ENCODE measurements at regions not wholly inside any gene's neighbourhood (a gene's known extent, or its start where the extent isn't known, plus 50 kb on each side); places are given as distances from the start of the nearest gene placed in this dataset.

DNA sequence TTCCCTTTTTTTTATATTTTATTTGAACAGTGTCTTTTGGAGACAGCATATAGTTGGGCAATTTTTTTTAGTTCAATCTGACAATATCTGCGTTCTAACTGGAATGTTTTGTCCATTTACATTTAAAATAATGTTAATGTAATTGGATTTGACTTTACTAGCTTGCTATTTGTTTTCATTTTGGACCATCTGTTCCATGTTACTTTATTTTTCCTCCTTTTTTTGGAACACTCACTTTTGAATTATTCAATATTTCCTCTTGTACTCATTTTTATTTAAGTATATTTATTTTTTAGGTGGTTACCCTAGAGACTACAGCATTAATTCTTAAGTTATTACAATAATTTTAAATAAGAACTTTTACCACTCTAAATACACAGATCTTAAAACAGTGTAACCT, 62.8 kb upstream of the C1orf87 start:
- WGBS, result 83% methylated on average over 1 of the region's 1 CpG
- ATAC-seq, result no peak
- Histone ChIP-seq H3K27me3 (ENCODE audit: control insufficient read depth, insufficient read depth) (peaks cover 3% of the 10 kb centered on the region), H3K4me3 (ENCODE audit: low read length) (no peak overlapping the region), H3K9me3 (ENCODE audit: control insufficient read depth, low read length) (no peaks in the 10 kb centered on the region), H3K4me1 (ENCODE audit: control insufficient read depth, insufficient read depth, low read length) (no peaks in the 10 kb centered on the region), H3K27ac (ENCODE audit: low read length) (no peak overlapping the region)
- intact Hi-C loops (cut with DNase I), result no loop called here
- no peak for DNase-seq

DNA sequence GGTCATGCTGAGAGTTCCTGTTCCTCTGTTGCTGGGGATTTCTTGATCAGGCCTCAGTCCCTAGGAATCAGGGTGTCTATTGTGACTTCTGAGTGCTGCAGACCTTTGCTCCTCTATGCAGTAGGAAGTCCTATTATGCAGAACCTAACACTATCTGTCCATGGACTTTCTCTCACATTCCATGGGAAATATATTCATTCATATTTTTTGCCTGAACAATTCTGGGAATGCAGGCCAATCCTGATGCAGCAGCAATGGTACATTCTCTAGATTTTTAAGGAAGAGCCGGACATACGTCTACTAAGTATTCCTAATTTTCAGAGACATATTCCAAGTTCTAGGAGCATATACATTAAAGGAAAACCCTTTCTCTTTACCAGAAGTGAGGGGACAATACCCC, 61.1 kb upstream of the C1orf87 start:
- intact Hi-C loops (cut with DNase I), result no loop called here
- no peak for DNase-seq
- 87% methylated on average over 2 of the region's 2 CpGs for WGBS

DNA sequence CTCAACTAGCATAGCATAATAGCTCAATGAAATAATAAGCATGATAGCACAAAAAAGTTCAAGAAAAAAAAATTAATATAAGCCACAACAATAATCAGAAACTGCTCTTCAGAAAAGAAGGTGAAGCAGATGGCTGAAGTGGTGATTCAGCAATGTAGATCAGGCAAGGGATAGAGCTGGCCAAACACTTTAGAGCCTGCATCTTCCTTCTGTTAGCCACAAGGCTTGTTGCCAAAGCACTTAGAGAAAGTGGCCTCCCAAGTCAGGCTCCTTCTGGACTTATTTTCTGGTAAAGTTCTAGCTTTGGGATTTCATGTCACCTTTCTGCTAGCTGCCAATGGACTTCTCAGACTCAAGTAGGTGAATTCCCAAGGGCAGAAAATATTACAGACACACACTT, 60.3 kb upstream of the C1orf87 start:
- Histone ChIP-seq H3K4me1 (ENCODE audit: control insufficient read depth, insufficient read depth, low read length) (no peaks in the 10 kb centered on the region), H3K27me3 (ENCODE audit: control insufficient read depth, insufficient read depth) (peaks cover 3% of the 10 kb centered on the region), H3K9me3 (ENCODE audit: control insufficient read depth, low read length) (no peaks in the 10 kb centered on the region), H3K4me3 (ENCODE audit: low read length) (no peak overlapping the region), H3K27ac (ENCODE audit: low read length) (no peak overlapping the region)
- intact Hi-C loops (cut with DNase I), result no loop called here
- DNase-seq, result no peak
- no peak for ATAC-seq

More for the DNA sequence above, 61.1 kb upstream of the C1orf87 start:
- Histone ChIP-seq H3K27ac (ENCODE audit: low read length) (no peak overlapping the region), H3K9me3 (ENCODE audit: control insufficient read depth, low read length) (no peaks in the 10 kb centered on the region), H3K27me3 (ENCODE audit: control insufficient read depth, insufficient read depth) (peaks cover 3% of the 10 kb centered on the region), H3K4me1 (ENCODE audit: control insufficient read depth, insufficient read depth, low read length) (no peaks in the 10 kb centered on the region), H3K4me3 (ENCODE audit: low read length) (no peak overlapping the region)
- ATAC-seq, result no peak

DNA sequence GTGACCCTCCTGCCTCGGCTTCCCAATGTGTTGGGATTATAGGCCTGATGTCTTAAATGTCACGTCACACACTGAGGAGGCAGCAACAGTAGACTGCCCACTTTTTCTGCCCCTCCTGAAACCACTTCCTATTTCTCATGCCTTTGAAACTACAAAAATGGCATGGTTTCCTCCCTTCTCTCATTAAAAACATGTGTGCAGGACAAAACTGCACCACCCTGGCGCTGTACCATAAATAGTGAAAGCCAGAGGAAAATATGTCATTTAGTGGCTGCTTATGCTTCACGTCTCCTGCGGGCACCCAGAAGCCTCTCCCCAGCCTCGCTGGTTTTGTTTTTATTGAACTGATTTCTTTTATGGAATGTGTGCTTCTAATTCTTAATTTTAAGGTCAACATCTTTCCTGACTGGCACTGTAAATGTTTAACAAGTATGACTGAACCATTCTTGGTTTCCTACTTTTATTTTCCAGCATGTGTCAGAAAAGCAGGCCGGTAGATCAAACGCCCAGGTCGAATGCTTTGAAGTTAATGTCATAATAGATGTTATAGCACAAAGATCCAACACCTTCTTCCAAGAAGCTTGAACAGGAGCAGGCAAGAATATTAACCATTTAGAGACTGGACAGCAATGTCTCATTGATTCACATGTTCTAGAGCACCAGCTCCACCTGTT, 59.6 kb upstream of the C1orf87 start:
- no peaks in the 10 kb centered on the region for H3K9me3 ChIP-seq (ENCODE audit: control insufficient read depth, low read length)
- DNase-seq (no peak), ATAC-seq (no peak)
- H3K4me1 ChIP-seq (ENCODE audit: control insufficient read depth, insufficient read depth, low read length), result no peaks in the 10 kb centered on the region
- WGBS, result 70% methylated on average over 9 of the region's 9 CpGs
- no peak overlapping the region for H3K4me3 ChIP-seq (ENCODE audit: low read length)
- intact Hi-C loops (cut with DNase I), result no loop called here
- H3K27ac ChIP-seq (ENCODE audit: low read length), result no peak overlapping the region
- peaks cover 3% of the 10 kb centered on the region for H3K27me3 ChIP-seq (ENCODE audit: control insufficient read depth, insufficient read depth)

DNA sequence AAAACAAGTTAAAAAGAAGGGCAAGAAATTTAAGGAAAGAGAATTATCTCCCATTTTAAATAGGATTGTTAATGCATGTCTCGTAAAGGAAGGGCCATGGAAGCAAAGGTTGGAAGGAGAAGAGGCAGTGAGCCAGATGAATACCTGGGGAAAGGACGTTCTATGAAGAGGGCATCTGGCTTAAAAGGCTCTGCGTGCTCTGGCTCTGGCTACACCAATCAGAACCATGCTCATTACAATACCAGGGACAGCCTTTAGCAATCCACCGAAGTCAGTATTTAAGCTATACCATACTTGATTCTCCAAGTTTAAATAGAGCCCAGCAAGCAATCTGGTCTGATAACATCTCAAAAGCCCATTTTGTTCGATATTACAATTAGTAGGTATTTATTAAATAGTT, 58.5 kb upstream of the C1orf87 start:
- no peak overlapping the region for H3K27ac ChIP-seq (ENCODE audit: low read length)
- intact Hi-C loops (cut with DNase I), result no loop called here

DNA sequence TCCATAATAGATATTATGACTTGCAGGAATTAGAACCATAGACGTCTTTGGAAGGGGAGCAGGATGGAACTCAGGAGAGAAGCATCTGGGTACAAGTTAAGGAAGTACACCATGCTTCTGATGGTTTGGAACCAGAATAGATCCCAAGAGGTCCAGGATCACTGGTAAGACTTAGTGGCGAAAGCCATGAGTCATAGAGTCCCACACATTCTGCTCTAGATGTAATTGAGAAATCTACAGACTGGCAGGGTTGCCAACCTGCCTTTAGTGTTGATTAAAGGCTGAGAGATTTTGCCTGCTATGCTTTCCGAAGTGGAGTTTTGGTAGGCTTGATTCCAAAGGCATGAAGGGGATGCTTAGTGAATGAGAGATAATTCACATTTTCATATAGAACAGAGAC, 57.1 kb upstream of the C1orf87 start:
- H3K4me1 ChIP-seq (ENCODE audit: control insufficient read depth, insufficient read depth, low read length), result no peaks in the 10 kb centered on the region
- no peak for DNase-seq
- no peak for ATAC-seq
- no peak overlapping the region for H3K27ac ChIP-seq (ENCODE audit: low read length)
- H3K27me3 ChIP-seq (ENCODE audit: control insufficient read depth, insufficient read depth), result no peaks in the 10 kb centered on the region
- 60% methylated on average over 3 of the region's 3 CpGs for WGBS
- no peak overlapping the region for H3K4me3 ChIP-seq (ENCODE audit: low read length)
- intact Hi-C loops (cut with DNase I), result no loop called here
- H3K9me3 ChIP-seq (ENCODE audit: control insufficient read depth, low read length), result no peaks in the 10 kb centered on the region

More for the DNA sequence above, 58.5 kb upstream of the C1orf87 start:
- Histone ChIP-seq H3K4me3 (ENCODE audit: low read length) (no peak overlapping the region), H3K27me3 (ENCODE audit: control insufficient read depth, insufficient read depth) (no peaks in the 10 kb centered on the region), H3K4me1 (ENCODE audit: control insufficient read depth, insufficient read depth, low read length) (no peaks in the 10 kb centered on the region), H3K9me3 (ENCODE audit: control insufficient read depth, low read length) (no peaks in the 10 kb centered on the region)
- ATAC-seq, result no peak
- WGBS, result 85% methylated on average over 5 of the region's 5 CpGs
- no peak for DNase-seq

DNA sequence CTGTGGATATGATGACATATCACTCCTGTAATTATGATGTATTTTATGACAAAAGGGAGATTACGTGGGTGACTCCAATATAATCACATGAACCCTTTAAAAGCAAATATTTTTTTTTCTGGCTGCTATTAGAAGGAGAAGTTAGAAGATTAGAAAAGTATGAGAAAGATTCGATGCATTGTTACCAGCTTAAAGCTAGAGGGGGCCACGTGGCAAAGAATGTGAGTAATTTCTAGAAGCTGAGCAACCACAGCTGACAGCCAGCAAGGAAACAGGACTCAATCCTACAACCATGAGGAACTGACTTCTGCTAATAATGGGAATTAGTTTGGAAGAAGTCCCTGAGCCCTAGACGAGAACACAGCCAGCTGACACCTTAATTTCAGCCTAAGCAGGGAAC, 56.3 kb upstream of the C1orf87 start:
- 54% methylated on average over 4 of the region's 4 CpGs for WGBS
- Histone ChIP-seq H3K27me3 (ENCODE audit: control insufficient read depth, insufficient read depth) (no peaks in the 10 kb centered on the region), H3K27ac (ENCODE audit: low read length) (no peak overlapping the region), H3K4me1 (ENCODE audit: control insufficient read depth, insufficient read depth, low read length) (no peaks in the 10 kb centered on the region), H3K4me3 (ENCODE audit: low read length) (no peak overlapping the region), H3K9me3 (ENCODE audit: control insufficient read depth, low read length) (no peaks in the 10 kb centered on the region)
- intact Hi-C loops (cut with DNase I), result loop anchor here in 2 of 4 donors (5.0 to 10.0 kb wide), 2 partner anchors 155 to 158 kb away; no protein-coding TSS in a partner anchor
- ATAC-seq (no peak), DNase-seq (no peak)

DNA sequence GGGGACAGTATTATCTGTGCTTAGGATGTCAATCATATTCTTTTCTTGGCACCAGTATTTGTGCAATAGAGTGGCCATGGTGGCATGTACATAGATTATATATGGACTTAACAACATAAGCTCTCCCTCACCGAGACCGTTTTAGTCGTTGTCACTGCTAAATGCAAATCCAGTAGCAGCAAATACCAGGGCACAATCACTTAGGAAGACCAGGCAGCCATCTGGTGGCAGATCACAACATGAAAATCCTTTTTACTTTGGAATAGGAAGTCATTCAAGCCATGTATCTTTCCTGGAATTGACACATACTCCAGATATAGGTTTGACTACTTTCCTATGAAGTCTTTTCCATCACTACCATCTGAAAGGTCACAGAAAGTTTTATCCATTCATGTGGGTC, 53.2 kb upstream of the C1orf87 start:
- intact Hi-C loops (cut with DNase I), result loop anchor here in 3 of 4 donors (2.0 to 10.0 kb wide), 3 partner anchors 152 to 154 kb away; no protein-coding TSS in a partner anchor
- 44% methylated on average over 3 of the region's 3 CpGs for WGBS
- Histone ChIP-seq H3K9me3 (ENCODE audit: control insufficient read depth, low read length) (no peaks in the 10 kb centered on the region), H3K27ac (ENCODE audit: low read length) (no peak overlapping the region), H3K4me1 (ENCODE audit: control insufficient read depth, insufficient read depth, low read length) (no peaks in the 10 kb centered on the region), H3K4me3 (ENCODE audit: low read length) (no peak overlapping the region), H3K27me3 (ENCODE audit: control insufficient read depth, insufficient read depth) (no peaks in the 10 kb centered on the region)
- no peak for ATAC-seq
- DNase-seq, result no peak
